Esophagus muscularis mucosa (tissue), 2 donors: ENCODE measurements at regions not wholly inside any gene's neighbourhood (a gene's known extent, or its start where the extent isn't known, plus 50 kb on each side); places are given as distances from the start of the nearest gene placed in this dataset.

ENCODE experiments used
- POLR2A ChIP-seq: fragments of 450-650 bp; IDR thresholded peaks from one replicate; pipeline ENCODE4 v1.6.1; 2017; ENCODE audit warnings: antibody characterized with exemption, moderate library complexity, mild to moderate bottlenecking, low read depth
- POLR2AphosphoS5 ChIP-seq, 2 donors: sonication (generic); formaldehyde crosslinking; IDR thresholded peaks; one replicate each; pipeline ENCODE4 v1.6.1; 2017; ENCODE audit warnings: antibody characterized with exemption in 2 of 2

DNA sequence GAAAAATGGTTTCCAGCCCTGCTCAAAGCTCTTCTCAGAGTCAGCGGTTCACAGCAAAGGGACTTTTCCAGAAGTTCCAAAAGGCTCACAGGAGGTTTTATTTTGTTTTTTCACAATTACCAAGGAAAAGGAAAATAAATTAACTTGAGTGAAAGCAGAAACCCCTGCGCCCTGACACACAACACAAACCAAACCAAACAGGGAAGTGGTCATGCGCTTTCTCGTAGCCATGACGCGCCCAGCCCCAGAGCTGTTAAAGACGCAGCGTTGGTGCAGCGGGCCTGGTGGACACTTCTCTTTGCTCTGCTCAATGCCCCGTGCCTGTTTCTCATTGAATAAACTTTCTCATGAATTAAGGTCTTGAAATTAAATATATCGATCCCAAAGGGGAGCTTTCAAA, 134.4 kb upstream of the LYZL2 start:
- TF ChIP-seq POLR2A (no peak), POLR2AphosphoS5 (IDR thresholded peaks at IDR 0.05) (no peak)
